HG03521 (cell line): ENCODE measurements at regions not wholly inside any gene's neighbourhood (a gene's known extent, or its start where the extent isn't known, plus 50 kb on each side); places are given as distances from the start of the nearest gene placed in this dataset.

Experiments
- ATAC-seq: cut with Tn5 transposase; IDR thresholded peaks from one replicate; pipeline ENCODE4 v1.9.1; 2021; ENCODE audit warnings: mild to moderate bottlenecking, moderate library complexity; ENCODE audit not compliant: unreplicated experiment

GRCh38 chr5:115072266-115073064 lies 97.2 kb downstream of the TRIM36 start:
- ATAC-seq: no peak

DNA sequence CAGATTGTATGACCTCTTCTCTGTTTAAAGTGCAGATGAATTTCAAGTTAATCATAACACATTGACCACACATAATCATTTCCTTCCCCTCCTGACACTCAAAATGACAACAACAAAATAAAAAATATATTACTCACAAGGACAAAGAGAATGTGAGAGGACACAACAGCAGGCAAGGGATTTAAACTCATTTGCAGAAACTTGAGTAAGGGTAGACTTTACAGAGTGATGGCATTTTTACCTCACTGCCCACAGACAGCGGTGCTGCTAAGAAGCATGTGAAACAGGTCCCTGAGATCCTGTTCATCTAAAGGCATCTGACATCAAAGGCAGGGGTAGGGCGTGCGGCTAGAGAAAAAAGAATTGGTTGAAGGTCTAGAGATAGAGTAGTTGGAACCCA lies 99.0 kb downstream of the TRIM36 start:
- no peak for ATAC-seq

GRCh38 chr5:115069087-115069968 lies 100.4 kb downstream of the TRIM36 start:
- peak; percentile 25 for ATAC-seq

DNA sequence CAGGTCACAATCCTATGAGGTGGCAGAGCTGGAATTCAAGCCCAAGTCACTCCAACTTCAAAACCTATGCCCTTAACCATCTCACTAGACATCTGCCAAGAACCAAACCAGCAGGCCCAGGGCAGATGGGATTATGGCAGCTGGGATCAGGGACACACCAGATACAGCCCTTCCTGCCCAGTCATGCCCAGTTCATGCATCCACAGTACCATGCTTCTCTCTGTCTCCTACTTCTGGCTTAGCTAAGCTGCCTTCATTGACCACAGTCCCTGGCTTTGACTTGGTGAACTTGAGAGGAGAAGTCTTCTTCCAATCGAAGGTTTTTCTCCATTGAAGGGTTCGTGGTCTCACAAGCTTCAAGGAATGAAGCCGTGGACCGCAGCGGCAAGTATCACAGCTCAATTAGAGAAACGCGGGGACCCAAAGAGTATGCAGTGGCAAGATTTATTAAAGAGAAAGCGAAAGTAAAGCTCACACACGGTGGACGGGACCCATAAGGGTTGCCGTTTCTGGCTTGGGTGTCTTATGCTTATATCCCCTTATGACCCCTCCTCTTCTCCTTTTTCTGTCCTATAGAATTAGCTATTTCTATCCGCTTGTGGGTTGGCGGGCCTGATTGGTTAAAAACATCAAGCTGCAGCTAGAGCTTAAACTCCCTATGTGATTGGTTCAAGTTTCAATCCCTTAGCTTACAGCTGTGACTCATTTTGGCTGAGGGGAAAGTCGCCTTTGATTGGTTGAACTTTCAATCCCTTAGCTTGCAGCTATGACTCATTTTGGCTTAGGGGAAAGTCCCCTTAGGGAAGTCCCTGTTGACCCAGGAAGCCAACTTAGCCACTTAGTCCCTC lies 101.2 kb downstream of the TRIM36 start:
- ATAC-seq: peak; percentile 63

- no peak for ATAC-seq
Measured at GRCh38 chr5:115064380-115064779, 105.3 kb downstream of the TRIM36 start.

GRCh38 chr5:115054387-115054951 lies 115.2 kb downstream of the TRIM36 start:
- ATAC-seq: no peak

DNA sequence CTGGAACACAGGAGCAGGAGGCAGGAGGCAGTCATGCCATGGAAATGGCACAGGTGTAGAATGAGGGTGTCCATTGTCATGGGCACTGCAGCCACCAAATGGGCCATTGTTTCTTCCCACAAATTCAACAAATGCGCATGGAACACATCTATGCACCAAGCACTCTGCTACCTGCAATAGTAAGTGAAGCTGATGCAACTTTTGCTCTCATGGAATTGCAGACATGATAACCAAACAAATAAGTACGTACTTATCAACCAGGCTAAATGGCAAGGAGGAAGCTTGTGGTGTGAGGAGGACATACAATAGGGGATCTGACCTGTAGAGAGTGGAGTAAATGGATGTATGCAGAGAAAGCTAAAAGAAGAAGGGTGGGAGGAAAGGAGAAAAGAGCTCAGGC lies 116.8 kb downstream of the TRIM36 start:
- ATAC-seq: no peak

DNA sequence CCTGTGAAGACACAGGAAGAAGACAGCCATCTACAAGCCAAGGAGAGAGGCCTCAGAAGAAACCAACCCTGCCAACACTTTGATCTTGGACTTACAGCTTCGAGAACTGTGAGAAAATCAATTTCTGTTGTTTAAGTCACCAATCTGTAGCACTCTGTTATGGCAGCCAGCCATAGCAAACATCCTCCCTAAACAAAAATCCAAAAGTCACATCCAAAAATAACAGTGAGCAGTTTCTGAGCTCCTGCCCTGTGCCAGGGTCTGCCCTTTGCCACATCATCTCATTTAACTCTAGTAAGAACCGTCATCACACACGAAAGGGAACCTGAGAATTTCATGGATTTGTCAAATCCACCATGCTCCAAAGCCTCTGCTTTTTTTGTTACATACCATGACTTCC lies 118.8 kb downstream of the TRIM36 start:
- ATAC-seq: no peak

DNA sequence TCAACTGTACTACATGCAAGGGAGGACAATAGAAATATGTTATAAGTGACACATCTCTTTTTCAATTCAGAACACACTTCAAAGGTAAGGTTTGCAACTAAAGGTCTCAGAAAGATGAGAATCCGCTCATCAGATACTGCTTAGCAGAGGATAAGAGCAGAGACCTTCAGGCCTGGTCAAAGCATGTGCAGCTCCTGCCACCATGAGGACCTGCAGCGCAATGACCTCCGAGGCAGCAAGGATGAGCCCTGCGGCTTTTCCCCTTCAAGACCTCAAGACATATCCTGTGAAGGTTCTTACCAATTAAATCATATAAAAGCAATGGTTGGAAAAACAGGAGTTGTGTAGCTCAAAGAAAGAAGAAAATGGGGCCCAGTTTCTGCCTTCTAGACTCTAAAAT lies 135.8 kb downstream of the TRIM36 start:
- no peak for ATAC-seq

DNA sequence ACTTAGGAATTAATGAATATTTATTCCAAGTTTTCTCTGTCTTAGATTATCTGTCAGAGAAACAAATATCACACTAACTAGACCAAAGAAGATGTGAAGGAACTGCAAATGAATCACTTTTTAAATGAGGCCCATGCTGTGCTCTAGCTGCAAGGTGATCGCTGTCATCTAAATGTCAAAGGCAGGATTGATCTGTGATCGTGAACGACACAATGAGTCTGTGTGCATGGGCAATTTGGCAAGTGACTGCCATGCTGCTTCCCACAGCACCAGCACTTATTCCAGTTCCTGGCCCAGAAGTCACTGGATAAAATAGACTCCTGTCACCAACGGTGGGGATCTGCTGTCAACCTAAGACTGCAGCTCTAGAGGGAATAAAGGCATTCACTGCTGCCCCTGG lies 141.2 kb downstream of the TRIM36 start:
- no peak for ATAC-seq

DNA sequence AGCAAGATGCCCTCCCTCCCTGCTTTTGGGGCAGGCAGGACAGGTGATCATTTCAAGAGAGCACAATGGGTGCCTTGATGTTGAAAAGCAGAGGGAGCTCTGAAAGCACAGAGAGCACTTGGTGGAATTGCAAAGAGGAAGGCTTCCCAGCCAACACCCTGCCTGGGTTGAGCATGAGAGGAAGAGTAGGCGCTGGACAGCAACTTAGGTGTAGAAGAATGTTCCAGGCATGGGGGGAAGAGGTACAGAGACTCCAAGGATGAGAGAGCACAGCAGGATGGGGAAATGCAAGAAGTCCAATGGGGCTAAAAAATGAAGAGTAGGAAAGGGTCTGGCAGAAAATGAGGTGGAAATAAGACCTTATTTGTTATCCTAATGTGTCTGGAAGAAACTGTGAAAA lies 144.8 kb downstream of the TRIM36 start:
- ATAC-seq: no peak

GRCh38 chr5:115022303-115022702 lies 147.4 kb downstream of the TRIM36 start:
- ATAC-seq: no peak

DNA sequence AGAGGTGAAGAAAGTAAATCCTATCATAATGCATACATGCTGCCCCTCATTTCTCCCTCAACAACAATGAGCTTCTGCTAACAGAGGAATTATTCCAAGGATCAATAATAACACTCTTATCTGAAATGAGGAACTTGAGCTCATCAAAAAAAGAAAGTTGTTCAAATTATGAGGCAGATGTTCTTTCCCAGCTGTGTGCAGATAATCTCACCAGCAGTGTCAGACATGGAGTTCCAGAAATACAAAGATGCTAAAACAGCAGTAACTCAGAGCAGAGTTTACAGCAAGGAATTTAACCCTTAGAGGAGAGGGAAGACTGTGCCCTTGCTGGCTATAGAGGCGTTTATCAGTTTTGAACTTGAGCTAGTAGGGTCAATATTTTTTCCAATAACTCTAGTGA lies 153.1 kb downstream of the TRIM36 start:
- no peak for ATAC-seq

DNA sequence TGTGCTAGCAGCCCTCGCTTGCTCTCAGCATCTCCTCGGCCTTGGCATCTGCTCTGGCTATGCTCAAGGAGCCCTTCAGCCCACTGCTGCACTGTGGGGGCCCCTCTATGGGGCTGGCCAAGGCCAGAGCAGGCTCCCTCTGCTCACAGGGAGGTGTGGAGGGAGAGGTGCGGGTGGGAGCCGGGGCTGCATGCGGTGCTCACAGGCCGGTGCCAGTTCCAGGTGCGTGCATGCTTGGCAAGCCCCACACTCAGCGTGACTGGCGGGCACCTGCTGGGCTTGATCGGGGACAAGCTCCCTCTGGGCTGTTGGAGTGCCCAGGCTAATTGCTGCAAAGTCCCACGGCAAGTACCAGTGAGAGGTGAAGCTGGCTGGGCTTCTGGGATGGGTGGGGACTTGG lies 170.5 kb downstream of the TRIM36 start:
- no peak for ATAC-seq

DNA sequence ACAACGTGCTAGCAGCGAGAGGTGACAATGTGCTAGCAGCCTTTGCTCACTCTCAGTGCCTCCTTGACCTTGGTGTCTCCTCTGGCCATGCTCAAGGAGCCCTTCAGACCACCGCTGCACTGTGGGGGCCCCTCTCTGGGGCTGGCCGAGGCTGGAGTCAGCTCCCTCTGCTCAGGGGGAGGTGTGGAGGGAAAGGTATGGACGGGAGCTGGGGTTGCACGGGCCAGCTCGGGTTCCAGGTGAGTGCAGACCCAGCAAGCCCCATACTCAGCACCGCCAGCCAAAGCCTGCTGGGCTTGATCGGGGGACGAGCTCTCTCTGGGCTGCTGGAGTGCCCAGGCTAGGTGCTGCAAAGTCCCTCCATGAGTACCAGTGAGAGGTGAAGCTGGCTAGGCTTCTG lies 180.2 kb downstream of the TRIM36 start:
- ATAC-seq: no peak

- ATAC-seq: no peak
Measured at GRCh38 chr5:114988096-114988495, 181.6 kb downstream of the TRIM36 start.

DNA sequence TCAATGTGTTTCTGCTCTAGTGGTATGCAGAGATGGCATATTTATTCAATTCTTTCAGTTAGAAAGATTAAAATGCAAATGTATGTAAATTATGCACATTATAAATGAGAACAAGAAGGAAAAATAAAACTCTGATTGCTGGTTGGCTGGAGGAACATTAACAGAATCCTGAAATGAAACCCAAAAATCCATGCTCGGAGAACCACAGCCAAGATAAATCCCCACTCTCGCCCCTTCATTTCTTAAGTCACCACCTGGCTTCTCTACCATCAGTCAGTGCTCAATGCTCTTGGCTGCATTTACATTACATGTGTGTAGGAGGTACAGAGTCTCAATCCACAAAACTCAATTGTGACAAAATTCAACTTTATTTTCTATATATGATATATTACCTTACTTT lies 184.9 kb downstream of the TRIM36 start:
- ATAC-seq: no peak

DNA sequence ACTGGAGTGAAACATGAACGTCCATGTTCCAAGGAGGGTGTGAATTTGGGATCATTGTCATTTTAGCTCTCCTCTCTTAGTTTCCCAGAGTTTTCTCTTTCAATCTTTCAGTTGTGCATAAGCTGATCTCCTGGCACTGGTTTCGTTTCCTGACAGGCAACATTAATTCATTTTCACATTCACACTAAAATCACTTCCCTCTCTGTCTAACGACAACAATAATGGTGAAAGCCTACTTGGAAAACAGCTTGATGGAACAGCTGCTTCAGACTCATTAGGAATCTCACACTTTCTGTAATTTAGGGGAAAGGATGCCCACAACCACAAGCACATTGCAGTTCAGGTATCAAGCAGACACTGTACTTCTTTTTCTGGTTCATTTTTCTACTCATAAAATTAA lies 188.6 kb downstream of the TRIM36 start:
- no peak for ATAC-seq

DNA sequence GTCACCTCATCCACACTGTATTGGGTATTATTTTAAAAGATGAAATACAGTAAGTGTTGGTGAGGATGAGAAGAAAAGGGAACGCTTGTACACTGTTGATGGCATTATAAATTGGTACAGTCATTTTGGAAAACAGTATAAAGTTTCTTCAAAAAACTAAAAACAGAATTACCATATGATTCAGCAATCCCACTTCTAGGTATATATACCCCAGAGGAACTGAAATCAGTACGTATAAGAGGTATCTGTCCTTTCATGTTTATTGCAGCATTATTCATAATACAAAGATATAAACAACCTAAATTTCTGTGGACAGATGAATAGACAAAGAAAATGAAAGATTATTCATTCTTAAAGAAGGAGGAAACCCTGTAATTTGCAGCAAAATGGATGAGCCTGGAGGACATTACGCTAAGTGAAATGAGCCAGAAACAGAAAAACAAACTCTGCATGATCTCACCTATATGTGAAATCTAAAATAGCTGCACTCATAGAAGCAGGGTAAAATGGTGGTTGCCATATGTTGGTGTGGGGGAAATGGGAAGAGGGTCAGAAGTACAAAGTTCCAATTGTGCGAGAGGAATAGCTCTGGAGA lies 191.6 kb downstream of the TRIM36 start:
- ATAC-seq: peak; percentile 46

- no peak for ATAC-seq
Measured at GRCh38 chr5:114969482-114969881, 200.2 kb downstream of the TRIM36 start.

- no peak for ATAC-seq
Measured at GRCh38 chr5:114957384-114957783, 212.3 kb downstream of the TRIM36 start.
